ENCODE measurements at regions not wholly inside any gene's neighbourhood (a gene's known extent, or its start where the extent isn't known, plus 50 kb on each side); places are given as distances from the start of the nearest gene placed in this dataset.

- TF ChIP-seq CTCF (IDR thresholded peaks at IDR 0.05) (no peak), EZH2 (IDR thresholded peaks at IDR 0.05; ENCODE audit: borderline replicate concordance, insufficient read depth, low read depth, low read length, poor library complexity, severe bottlenecking) (no peak)
Observed at GRCh38 chr4:111630705-111631104, 514.5 kb upstream of the FAM241A start.

All from B cell (primary cell).